ENCODE measurements at regions not wholly inside any gene's neighbourhood (a gene's known extent, or its start where the extent isn't known, plus 50 kb on each side); places are given as distances from the start of the nearest gene placed in this dataset.
A peak's percentile ranks its signal among the peaks of the same experiment; 100 is the strongest.
"Not testable (repeated sequence)": the region's sequence is repeated elsewhere in the genome, so short reads cannot be mapped to it uniquely, and the experiment has no call there.

- no peak for DNase-seq (ENCODE audit: low read depth)
Measured at GRCh38 chr14:92223025-92223424, 99.9 kb upstream of the SLC24A4 start.

DNA sequence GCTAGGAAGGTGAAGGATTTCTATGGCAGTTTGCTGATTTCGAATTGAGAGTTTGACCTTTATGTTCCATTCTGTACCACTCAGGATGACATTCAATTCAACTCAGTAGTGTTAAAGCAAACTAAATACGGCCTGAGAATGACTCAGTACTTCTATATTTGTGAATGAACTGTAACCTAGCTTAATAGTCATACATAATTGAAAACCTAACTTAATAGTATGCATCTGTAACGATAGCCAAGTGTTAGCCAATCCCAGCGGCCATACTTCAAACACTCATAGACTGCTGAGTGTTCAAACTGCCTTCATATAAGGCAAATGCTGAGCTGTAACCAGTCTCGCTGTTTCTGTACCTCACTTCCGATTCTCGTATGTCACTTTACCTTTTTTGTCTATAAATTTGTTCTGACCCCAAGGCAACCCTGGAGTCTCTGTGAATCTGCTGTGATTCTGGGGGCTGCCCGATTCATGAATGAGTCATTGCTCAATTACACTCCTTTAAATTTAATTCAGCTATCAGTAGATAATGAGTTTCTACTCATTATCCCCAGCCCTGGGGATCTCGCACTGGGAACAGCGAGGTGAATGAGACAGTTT lies 98.5 kb upstream of the SLC24A4 start:
- DNase-seq (ENCODE audit: low read depth): peak; percentile 14

GRCh38 chr14:92225731-92226130 lies 97.2 kb upstream of the SLC24A4 start:
- DNase-seq (ENCODE audit: low read depth): no peak

DNA sequence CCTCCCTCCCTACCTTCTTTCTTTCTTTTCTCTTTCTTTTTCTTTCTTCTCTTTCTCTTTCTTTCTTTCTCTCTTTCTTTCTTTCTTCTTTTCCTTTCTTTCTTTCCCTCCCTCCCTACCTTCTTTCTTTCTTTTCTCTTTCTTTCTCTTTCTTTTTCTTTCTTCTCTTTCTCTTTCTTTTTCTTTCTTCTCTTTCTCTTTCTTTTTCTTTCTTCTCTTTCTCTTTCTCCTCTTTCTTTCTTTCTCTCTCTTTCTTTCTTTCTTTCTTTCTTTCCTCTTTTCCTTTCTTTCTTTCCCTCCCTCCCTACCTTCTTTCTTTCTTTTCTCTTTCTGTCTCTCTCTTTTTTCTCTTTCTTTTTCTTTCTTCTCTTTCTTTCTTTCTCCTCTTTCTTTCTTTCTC lies 96.8 kb upstream of the SLC24A4 start:
- DNase-seq (ENCODE audit: low read depth): not testable (repeated sequence)

DNA sequence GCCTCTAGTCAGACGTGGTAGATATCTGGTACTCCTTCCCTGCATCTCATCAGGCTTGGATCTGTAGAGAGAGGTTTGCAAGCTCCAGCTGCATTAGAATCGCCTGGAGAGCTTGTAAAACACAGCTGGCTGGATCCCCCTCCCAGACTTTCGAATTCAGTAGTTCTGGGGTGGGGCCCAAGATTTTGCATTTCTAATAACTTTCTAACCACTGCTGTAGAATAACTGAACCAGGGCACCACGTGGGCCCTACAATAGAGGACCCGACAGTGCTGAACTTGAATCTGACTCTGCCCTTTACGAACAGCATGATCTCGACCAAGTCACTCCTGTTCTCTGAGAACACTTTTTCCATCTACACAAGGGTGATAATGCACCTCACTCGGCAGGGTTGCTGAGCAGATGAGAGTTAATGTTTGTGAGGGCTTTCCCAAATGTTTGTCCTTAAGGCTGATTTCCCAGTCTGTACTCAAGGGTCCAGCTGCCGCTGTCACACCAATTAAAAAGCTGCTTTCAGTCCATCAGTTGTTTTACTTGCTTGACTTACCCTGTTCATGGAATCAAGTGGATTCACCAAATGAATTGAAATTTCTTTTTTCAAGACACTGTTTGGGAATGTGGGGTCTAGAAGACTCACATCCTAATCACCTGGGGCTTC lies 86.6 kb upstream of the SLC24A4 start:
- no peak for DNase-seq (ENCODE audit: low read depth)

GRCh38 chr14:92240658-92241057 lies 82.3 kb upstream of the SLC24A4 start:
- no peak for DNase-seq (ENCODE audit: low read depth)

- no peak for DNase-seq (ENCODE audit: low read depth)
Measured at GRCh38 chr14:92241966-92242595, 80.9 kb upstream of the SLC24A4 start.

DNA sequence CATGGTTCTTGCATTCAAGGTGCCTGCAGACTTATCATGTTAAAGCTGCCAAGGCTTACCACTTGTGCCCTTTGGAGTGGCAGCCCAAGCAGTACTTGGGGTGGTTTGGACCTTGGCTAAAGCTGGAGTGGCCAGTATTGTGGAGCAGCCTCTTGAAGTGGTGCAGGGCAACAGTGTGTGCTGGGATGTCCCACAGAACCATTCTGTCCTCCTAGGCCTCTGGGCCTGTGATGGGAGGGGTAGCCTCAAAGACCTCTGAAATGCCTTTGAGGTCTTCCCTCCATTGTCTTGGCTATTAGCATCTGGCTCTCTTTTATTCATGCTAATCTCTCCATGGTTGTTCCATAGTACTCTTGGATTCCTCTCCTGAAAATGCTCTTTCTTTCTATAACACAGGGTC lies 78.2 kb upstream of the SLC24A4 start:
- DNase-seq (ENCODE audit: low read depth): no peak

GRCh38 chr14:92247341-92247740 lies 75.6 kb upstream of the SLC24A4 start:
- DNase-seq (ENCODE audit: low read depth): no peak

DNA sequence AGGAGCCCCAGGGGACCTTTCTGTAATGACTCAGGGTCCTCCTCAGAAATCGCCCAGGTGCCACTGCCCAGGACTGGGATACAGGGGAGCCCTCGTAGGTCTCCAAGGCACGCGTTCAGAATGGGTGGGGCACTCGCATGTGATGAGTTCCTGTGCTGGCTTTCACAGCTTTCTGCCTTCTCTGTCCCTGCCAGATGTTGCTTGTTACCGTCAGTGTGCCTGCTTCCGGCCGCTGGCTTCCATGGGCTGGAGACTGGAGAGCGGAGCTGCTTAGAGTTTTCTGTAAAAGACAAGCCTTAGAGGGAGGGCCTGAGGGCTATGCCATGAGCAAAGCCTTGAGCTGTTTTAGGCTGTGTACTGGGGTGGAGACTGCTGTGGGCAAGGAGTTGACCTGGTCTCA lies 75.0 kb upstream of the SLC24A4 start:
- DNase-seq (ENCODE audit: low read depth): no peak

- no peak for DNase-seq (ENCODE audit: low read depth)
Measured at GRCh38 chr14:92248696-92249095, 74.3 kb upstream of the SLC24A4 start.

DNA sequence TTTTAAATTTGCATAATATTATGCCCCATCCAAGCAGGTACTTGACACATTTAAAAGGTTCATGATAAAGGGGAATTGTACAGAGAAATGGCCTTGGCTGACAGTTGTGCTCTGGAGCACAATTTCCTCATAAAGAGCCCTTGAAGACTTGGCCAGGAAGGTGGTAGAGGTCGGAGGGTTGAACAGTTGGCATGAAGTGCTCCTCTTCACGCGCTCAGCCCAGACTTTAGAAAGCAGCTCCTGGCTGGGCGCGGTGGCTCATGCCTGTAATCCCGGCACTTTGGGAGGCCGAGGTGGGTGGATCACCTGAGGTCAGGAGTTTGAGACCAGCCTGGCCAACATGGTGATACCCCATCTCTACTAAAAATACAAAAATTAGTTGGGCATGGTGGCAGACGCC lies 72.6 kb upstream of the SLC24A4 start:
- not testable (repeated sequence) for DNase-seq (ENCODE audit: low read depth)

- DNase-seq (ENCODE audit: low read depth): no peak
Measured at GRCh38 chr14:92252323-92252722, 70.6 kb upstream of the SLC24A4 start.

- DNase-seq (ENCODE audit: low read depth): no peak
Measured at GRCh38 chr14:92253381-92253894, 69.5 kb upstream of the SLC24A4 start.

DNA sequence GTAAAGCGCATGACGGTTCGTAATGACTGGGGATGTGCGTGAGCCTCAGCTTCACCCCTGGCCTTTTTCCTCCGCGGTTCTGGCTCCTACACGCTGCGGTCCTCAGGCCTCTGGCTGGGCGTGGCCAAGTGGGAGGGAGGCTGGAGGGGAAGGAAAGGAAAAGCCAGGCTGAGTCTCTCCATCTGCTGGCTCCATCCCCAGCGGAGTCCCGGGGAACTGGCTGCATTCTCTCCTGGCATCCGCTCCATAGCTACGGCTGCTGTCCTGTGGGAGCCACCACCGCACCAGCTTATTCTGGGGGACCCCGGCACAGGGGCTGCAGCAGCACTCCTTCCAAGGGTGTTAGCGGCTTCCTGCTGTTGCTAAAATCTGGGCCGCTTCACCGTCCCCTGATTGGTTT lies 68.2 kb upstream of the SLC24A4 start:
- peak; percentile 30 for DNase-seq (ENCODE audit: low read depth)

DNA sequence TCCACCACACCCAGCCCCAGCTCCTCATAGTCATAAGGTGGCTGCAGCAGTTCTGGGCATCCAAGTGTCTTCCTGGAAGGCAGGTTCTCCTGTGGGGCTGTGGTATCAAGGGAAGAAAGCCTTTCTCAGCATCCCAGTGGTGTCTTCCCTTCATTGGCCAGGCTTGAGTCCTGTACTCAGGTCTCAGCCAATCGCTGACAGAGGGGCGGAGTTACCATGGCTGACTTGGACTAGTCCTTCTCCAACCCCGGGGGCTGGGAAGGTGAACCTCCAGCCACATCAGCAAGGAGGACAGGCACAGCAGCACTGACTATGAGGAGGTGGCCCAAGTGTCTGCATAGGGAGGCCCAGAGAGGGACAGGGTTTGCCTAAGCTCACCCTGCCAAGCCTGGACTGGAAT lies 64.0 kb upstream of the SLC24A4 start:
- DNase-seq (ENCODE audit: low read depth): no peak

- DNase-seq (ENCODE audit: low read depth): no peak
Measured at GRCh38 chr14:92259613-92260357, 63.2 kb upstream of the SLC24A4 start.

GRCh38 chr14:92263681-92264080 lies 59.3 kb upstream of the SLC24A4 start:
- DNase-seq (ENCODE audit: low read depth): no peak

GRCh38 chr14:92264195-92264594 lies 58.8 kb upstream of the SLC24A4 start:
- no peak for DNase-seq (ENCODE audit: low read depth)

GRCh38 chr14:92266216-92266615 lies 56.7 kb upstream of the SLC24A4 start:
- DNase-seq (ENCODE audit: low read depth): no peak

Measured in iris pigment epithelial cell (primary cell).